T-helper 1 cell treated with Interleukin-12 subunit alpha and Interleukin-12 subunit beta and Interleukin-4 antibody, amounts not matched to agents 30 μg/mL and 1 μg/mL, for 36 hours (primary cell): ENCODE measurements at regions not wholly inside any gene's neighbourhood (a gene's known extent, or its start where the extent isn't known, plus 50 kb on each side); places are given as distances from the start of the nearest gene placed in this dataset.

Source experiments
- H3K27ac Mint-ChIP-seq: one replicate; pipeline ENCODE4 v1.8.0; 2021; ENCODE audit warnings: mild to moderate bottlenecking, mixed read lengths
- H3K27me3 Mint-ChIP-seq: one replicate; pipeline ENCODE4 v1.8.0; 2021; ENCODE audit warnings: low read depth, mixed read lengths
- H3K36me3 Mint-ChIP-seq: one replicate; pipeline ENCODE4 v1.8.0; 2021; ENCODE audit warnings: low read depth, mixed read lengths
- H3K4me1 Mint-ChIP-seq: one replicate; pipeline ENCODE4 v1.8.0; 2021; ENCODE audit warnings: low read depth, mixed read lengths
- H3K4me3 Mint-ChIP-seq: one replicate; pipeline ENCODE4 v1.8.0; 2021; ENCODE audit warnings: mild to moderate bottlenecking, moderate library complexity, mixed read lengths
- H3K9me3 Mint-ChIP-seq: one replicate; pipeline ENCODE4 v1.8.0; 2021; ENCODE audit warnings: mixed read lengths

GRCh38 chr3:34381243-34381642 is 582.8 kb downstream of the PDCD6IP start:
- H3K36me3 Mint-ChIP-seq: no peaks in the 10 kb centered on the region
- no peak overlapping the region for H3K4me3 Mint-ChIP-seq
- no peaks in the 10 kb centered on the region for H3K27me3 Mint-ChIP-seq
- H3K9me3 Mint-ChIP-seq: no peaks in the 10 kb centered on the region
- no peak overlapping the region for H3K27ac Mint-ChIP-seq
- no peaks in the 10 kb centered on the region for H3K4me1 Mint-ChIP-seq

GRCh38 chr3:34382859-34383258 is 584.4 kb downstream of the PDCD6IP start:
- no peaks in the 10 kb centered on the region for H3K27me3 Mint-ChIP-seq
- no peaks in the 10 kb centered on the region for H3K9me3 Mint-ChIP-seq
- no peaks in the 10 kb centered on the region for H3K4me1 Mint-ChIP-seq
- H3K36me3 Mint-ChIP-seq: no peaks in the 10 kb centered on the region
- no peak overlapping the region for H3K4me3 Mint-ChIP-seq
- no peak overlapping the region for H3K27ac Mint-ChIP-seq

- no peak overlapping the region for H3K27ac Mint-ChIP-seq
- no peaks in the 10 kb centered on the region for H3K9me3 Mint-ChIP-seq
- no peak overlapping the region for H3K4me3 Mint-ChIP-seq
- H3K4me1 Mint-ChIP-seq: no peaks in the 10 kb centered on the region
- H3K27me3 Mint-ChIP-seq: no peaks in the 10 kb centered on the region
- H3K36me3 Mint-ChIP-seq: no peaks in the 10 kb centered on the region
These were observed 587.9 kb downstream of the PDCD6IP start for GRCh38 chr3:34386309-34386708.

GRCh38 chr3:34387826-34388564 is 589.6 kb downstream of the PDCD6IP start:
- Mint-ChIP-seq H3K4me1 (no peaks in the 10 kb centered on the region), H3K4me3 (no peak overlapping the region), H3K36me3 (no peaks in the 10 kb centered on the region), H3K27ac (no peak overlapping the region), H3K27me3 (no peaks in the 10 kb centered on the region), H3K9me3 (no peaks in the 10 kb centered on the region)

GRCh38 chr3:34388830-34389229 is 590.4 kb downstream of the PDCD6IP start:
- no peak overlapping the region for H3K4me3 Mint-ChIP-seq
- no peaks in the 10 kb centered on the region for H3K4me1 Mint-ChIP-seq
- no peak overlapping the region for H3K27ac Mint-ChIP-seq
- no peaks in the 10 kb centered on the region for H3K36me3 Mint-ChIP-seq
- no peaks in the 10 kb centered on the region for H3K27me3 Mint-ChIP-seq
- no peaks in the 10 kb centered on the region for H3K9me3 Mint-ChIP-seq

GRCh38 chr3:34394978-34395748 is 596.7 kb downstream of the PDCD6IP start:
- peaks cover 5% of the 10 kb centered on the region for H3K9me3 Mint-ChIP-seq
- no peaks in the 10 kb centered on the region for H3K27me3 Mint-ChIP-seq
- no peaks in the 10 kb centered on the region for H3K36me3 Mint-ChIP-seq
- no peak overlapping the region for H3K4me3 Mint-ChIP-seq
- H3K4me1 Mint-ChIP-seq: no peaks in the 10 kb centered on the region
- no peak overlapping the region for H3K27ac Mint-ChIP-seq

- H3K9me3 Mint-ChIP-seq: peaks cover 6% of the 10 kb centered on the region
- no peak overlapping the region for H3K27ac Mint-ChIP-seq
- no peak overlapping the region for H3K4me3 Mint-ChIP-seq
These were observed 597.9 kb downstream of the PDCD6IP start for GRCh38 chr3:34396288-34396687.

GRCh38 chr3:34396956-34397355 is 598.5 kb downstream of the PDCD6IP start:
- Mint-ChIP-seq H3K4me3 (no peak overlapping the region), H3K4me1 (no peaks in the 10 kb centered on the region), H3K27me3 (no peaks in the 10 kb centered on the region)

More at GRCh38 chr3:34396288-34396687, 597.9 kb downstream of the PDCD6IP start:
- no peaks in the 10 kb centered on the region for H3K36me3 Mint-ChIP-seq
- no peaks in the 10 kb centered on the region for H3K27me3 Mint-ChIP-seq
- H3K4me1 Mint-ChIP-seq: no peaks in the 10 kb centered on the region

GRCh38 chr3:34399401-34399800 is 601.0 kb downstream of the PDCD6IP start:
- H3K9me3 Mint-ChIP-seq: peaks cover 16% of the 10 kb centered on the region
- H3K27me3 Mint-ChIP-seq: no peaks in the 10 kb centered on the region
- H3K27ac Mint-ChIP-seq: no peak overlapping the region
- no peaks in the 10 kb centered on the region for H3K4me1 Mint-ChIP-seq
- no peaks in the 10 kb centered on the region for H3K36me3 Mint-ChIP-seq
- H3K4me3 Mint-ChIP-seq: no peak overlapping the region

More at GRCh38 chr3:34396956-34397355, 598.5 kb downstream of the PDCD6IP start:
- no peak overlapping the region for H3K27ac Mint-ChIP-seq
- peaks cover 11% of the 10 kb centered on the region for H3K9me3 Mint-ChIP-seq
- H3K36me3 Mint-ChIP-seq: no peaks in the 10 kb centered on the region

- H3K27me3 Mint-ChIP-seq: no peaks in the 10 kb centered on the region
- H3K27ac Mint-ChIP-seq: no peak overlapping the region
- H3K9me3 Mint-ChIP-seq: peaks cover 16% of the 10 kb centered on the region
- no peaks in the 10 kb centered on the region for H3K4me1 Mint-ChIP-seq
- no peak overlapping the region for H3K4me3 Mint-ChIP-seq
- H3K36me3 Mint-ChIP-seq: no peaks in the 10 kb centered on the region
These were observed 606.7 kb downstream of the PDCD6IP start for GRCh38 chr3:34405159-34405558.

- Mint-ChIP-seq H3K4me3 (no peak overlapping the region), H3K36me3 (no peaks in the 10 kb centered on the region), H3K27me3 (no peaks in the 10 kb centered on the region), H3K4me1 (no peaks in the 10 kb centered on the region), H3K9me3 (peaks cover 10% of the 10 kb centered on the region), H3K27ac (no peak overlapping the region)
These were observed 608.9 kb downstream of the PDCD6IP start for GRCh38 chr3:34407281-34407680.

- Mint-ChIP-seq H3K36me3 (no peaks in the 10 kb centered on the region), H3K27me3 (no peaks in the 10 kb centered on the region), H3K4me1 (no peaks in the 10 kb centered on the region), H3K27ac (no peak overlapping the region), H3K9me3 (peaks cover 9% of the 10 kb centered on the region), H3K4me3 (no peak overlapping the region)
These were observed 609.7 kb downstream of the PDCD6IP start for GRCh38 chr3:34408088-34408487.

- Mint-ChIP-seq H3K27me3 (no peaks in the 10 kb centered on the region), H3K4me3 (no peak overlapping the region), H3K27ac (no peak overlapping the region), H3K36me3 (no peaks in the 10 kb centered on the region), H3K9me3 (no peaks in the 10 kb centered on the region), H3K4me1 (no peaks in the 10 kb centered on the region)
These were observed 613.2 kb downstream of the PDCD6IP start for GRCh38 chr3:34411596-34411995.

- H3K27me3 Mint-ChIP-seq: no peaks in the 10 kb centered on the region
- H3K27ac Mint-ChIP-seq: no peak overlapping the region
- no peaks in the 10 kb centered on the region for H3K4me1 Mint-ChIP-seq
- H3K9me3 Mint-ChIP-seq: no peaks in the 10 kb centered on the region
- no peaks in the 10 kb centered on the region for H3K36me3 Mint-ChIP-seq
- H3K4me3 Mint-ChIP-seq: no peak overlapping the region
These were observed 621.4 kb downstream of the PDCD6IP start for GRCh38 chr3:34419801-34420200.

- H3K36me3 Mint-ChIP-seq: no peaks in the 10 kb centered on the region
- no peaks in the 10 kb centered on the region for H3K4me1 Mint-ChIP-seq
- no peaks in the 10 kb centered on the region for H3K27me3 Mint-ChIP-seq
- H3K9me3 Mint-ChIP-seq: no peaks in the 10 kb centered on the region
- H3K4me3 Mint-ChIP-seq: no peak overlapping the region
- no peak overlapping the region for H3K27ac Mint-ChIP-seq
These were observed 623.3 kb downstream of the PDCD6IP start for GRCh38 chr3:34421762-34422161.
